DND-41 (cell line): ENCODE measurements at regions not wholly inside any gene's neighbourhood (a gene's known extent, or its start where the extent isn't known, plus 50 kb on each side); places are given as distances from the start of the nearest gene placed in this dataset.

Source experiments
- CTCF ChIP-seq: IDR thresholded peaks from 2 replicates; pipeline ENCODE4 v1.5.1; 2012; ENCODE audit warnings: borderline replicate concordance, low read length, moderate library complexity, mild to moderate bottlenecking; ENCODE audit not compliant: poor library complexity, severe bottlenecking; ENCODE audit errors: extremely low read depth
- EZH2 ChIP-seq: IDR thresholded peaks from 3 replicates; pipeline ENCODE4 v1.6.1; 2012; ENCODE audit warnings: borderline replicate concordance, low read depth, mild to moderate bottlenecking, moderate library complexity, low read length, inconsistent platforms; ENCODE audit not compliant: severe bottlenecking

- TF ChIP-seq CTCF (no peak), EZH2 (no peak)
Measured at GRCh38 chr1:83100133-83100532, 898.8 kb downstream of the TTLL7 start.
